ENCODE measurements at regions not wholly inside any gene's neighbourhood (a gene's known extent, or its start where the extent isn't known, plus 50 kb on each side); places are given as distances from the start of the nearest gene placed in this dataset.

DNA sequence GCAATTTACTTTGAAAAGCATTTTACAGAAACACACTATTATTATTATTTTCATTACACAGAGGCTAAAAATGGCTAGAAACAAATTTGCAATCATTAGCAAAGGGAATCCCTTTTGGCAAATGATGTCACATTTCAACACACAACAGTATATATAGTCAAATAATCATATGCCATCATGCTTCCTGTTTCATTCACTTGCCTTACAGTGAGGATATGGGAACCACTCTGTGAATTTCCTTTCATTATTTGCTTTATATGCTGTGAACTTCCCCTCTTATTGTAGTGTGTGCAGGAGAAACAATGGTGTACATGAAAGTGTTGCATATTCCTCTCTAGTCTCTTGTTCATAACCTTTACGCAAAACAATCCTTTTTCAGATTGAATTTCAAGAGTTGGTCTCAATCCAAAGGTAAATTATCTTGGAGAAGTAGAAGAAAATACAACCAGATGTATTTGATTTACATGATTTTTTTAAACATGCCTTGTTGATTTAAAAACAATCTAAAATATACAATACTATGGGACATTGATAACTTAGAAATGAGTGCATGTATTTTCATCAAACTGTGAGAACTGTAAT lies 657.3 kb downstream of the EFNB2 start:
- no peaks in the 10 kb centered on the region for H3K4me1 ChIP-seq (ENCODE audit: control insufficient read depth, low read length)
- H3K4me2 ChIP-seq (ENCODE audit: low read length): no peak overlapping the region
- no peaks in the 10 kb centered on the region for H3K9me2 ChIP-seq (replicated peaks; ENCODE audit: control insufficient read depth, low read length)
- no peaks in the 10 kb centered on the region for H3K9me3 ChIP-seq (ENCODE audit: control insufficient read depth, insufficient read depth, low read length)
- H3K27ac ChIP-seq (ENCODE audit: low read depth, low read length): no peak overlapping the region
- no peaks in the 10 kb centered on the region for H4K20me1 ChIP-seq (ENCODE audit: control insufficient read depth, insufficient read depth, low read depth, low read length)
- no peaks in the 10 kb centered on the region for H3K79me2 ChIP-seq (ENCODE audit: control insufficient read depth, low read length)
- no peak overlapping the region for H3K4me3 ChIP-seq (ENCODE audit: low read length)
- TF ChIP-seq, protein P1, sequence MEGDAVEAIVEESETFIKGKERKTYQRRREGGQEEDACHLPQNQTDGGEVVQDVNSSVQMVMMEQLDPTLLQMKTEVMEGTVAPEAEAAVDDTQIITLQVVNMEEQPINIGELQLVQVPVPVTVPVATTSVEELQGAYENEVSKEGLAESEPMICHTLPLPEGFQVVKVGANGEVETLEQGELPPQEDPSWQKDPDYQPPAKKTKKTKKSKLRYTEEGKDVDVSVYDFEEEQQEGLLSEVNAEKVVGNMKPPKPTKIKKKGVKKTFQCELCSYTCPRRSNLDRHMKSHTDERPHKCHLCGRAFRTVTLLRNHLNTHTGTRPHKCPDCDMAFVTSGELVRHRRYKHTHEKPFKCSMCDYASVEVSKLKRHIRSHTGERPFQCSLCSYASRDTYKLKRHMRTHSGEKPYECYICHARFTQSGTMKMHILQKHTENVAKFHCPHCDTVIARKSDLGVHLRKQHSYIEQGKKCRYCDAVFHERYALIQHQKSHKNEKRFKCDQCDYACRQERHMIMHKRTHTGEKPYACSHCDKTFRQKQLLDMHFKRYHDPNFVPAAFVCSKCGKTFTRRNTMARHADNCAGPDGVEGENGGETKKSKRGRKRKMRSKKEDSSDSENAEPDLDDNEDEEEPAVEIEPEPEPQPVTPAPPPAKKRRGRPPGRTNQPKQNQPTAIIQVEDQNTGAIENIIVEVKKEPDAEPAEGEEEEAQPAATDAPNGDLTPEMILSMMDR (IDR thresholded peaks at IDR 0.05; ENCODE audit: low read depth, low read length, poor library complexity, severe bottlenecking): no peak
- no peak for TF ChIP-seq EZH2phosphoT487 (IDR thresholded peaks at IDR 0.05; ENCODE audit: borderline replicate concordance, low read length)
- H3K36me3 ChIP-seq (ENCODE audit: control insufficient read depth, low read length): no peaks in the 10 kb centered on the region
- H3F3A ChIP-seq (ENCODE audit: control insufficient read depth, insufficient read depth): no peaks in the 10 kb centered on the region
- no peaks in the 10 kb centered on the region for H3K27me3 ChIP-seq (ENCODE audit: control insufficient read depth, low read length)

- no peak overlapping the region for H3K4me2 ChIP-seq (ENCODE audit: low read length)
- no peaks in the 10 kb centered on the region for H3K9me3 ChIP-seq (ENCODE audit: control insufficient read depth, insufficient read depth, low read length)
- no peaks in the 10 kb centered on the region for H3K27me3 ChIP-seq (ENCODE audit: control insufficient read depth, low read length)
- no peaks in the 10 kb centered on the region for H3F3A ChIP-seq (ENCODE audit: control insufficient read depth, insufficient read depth)
- no peaks in the 10 kb centered on the region for H3K4me1 ChIP-seq (ENCODE audit: control insufficient read depth, low read length)
- TF ChIP-seq, protein P1 (IDR thresholded peaks at IDR 0.05; ENCODE audit: low read depth, low read length, poor library complexity, severe bottlenecking): no peak
- TF ChIP-seq EZH2phosphoT487 (IDR thresholded peaks at IDR 0.05; ENCODE audit: borderline replicate concordance, low read length): no peak
- no peaks in the 10 kb centered on the region for H3K9me2 ChIP-seq (replicated peaks; ENCODE audit: control insufficient read depth, low read length)
- H3K79me2 ChIP-seq (ENCODE audit: control insufficient read depth, low read length): no peaks in the 10 kb centered on the region
- H3K27ac ChIP-seq (ENCODE audit: low read depth, low read length): no peak overlapping the region
- no peak overlapping the region for H3K4me3 ChIP-seq (ENCODE audit: low read length)
- H3K36me3 ChIP-seq (ENCODE audit: control insufficient read depth, low read length): no peaks in the 10 kb centered on the region
- H4K20me1 ChIP-seq (ENCODE audit: control insufficient read depth, insufficient read depth, low read depth, low read length): no peaks in the 10 kb centered on the region
Measured at GRCh38 chr13:105874814-105875213, 660.6 kb downstream of the EFNB2 start.

DNA sequence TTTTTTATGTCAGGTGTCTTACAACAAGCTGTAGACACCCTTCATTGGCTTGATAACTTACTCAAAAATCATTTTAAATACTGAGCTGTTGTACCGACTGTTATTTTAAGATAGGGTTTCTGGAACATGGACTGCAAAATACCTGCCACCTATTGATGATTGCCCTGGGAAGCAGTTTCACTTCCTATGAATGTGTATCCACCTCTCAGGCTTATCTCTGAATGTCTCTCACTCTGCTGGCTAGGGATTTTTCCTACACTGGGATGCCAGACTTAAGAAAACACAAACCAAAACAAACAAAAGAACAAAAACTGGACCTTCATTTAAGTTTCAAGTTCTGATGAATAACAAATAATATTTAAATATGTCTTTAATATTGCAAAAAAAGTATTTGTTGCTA lies 663.7 kb downstream of the EFNB2 start:
- H4K20me1 ChIP-seq (ENCODE audit: control insufficient read depth, insufficient read depth, low read depth, low read length): no peaks in the 10 kb centered on the region
- TF ChIP-seq, protein P1 (IDR thresholded peaks at IDR 0.05; ENCODE audit: low read depth, low read length, poor library complexity, severe bottlenecking): no peak
- no peak for TF ChIP-seq EZH2phosphoT487 (IDR thresholded peaks at IDR 0.05; ENCODE audit: borderline replicate concordance, low read length)
- H3F3A ChIP-seq (ENCODE audit: control insufficient read depth, insufficient read depth): no peaks in the 10 kb centered on the region
- H3K4me1 ChIP-seq (ENCODE audit: control insufficient read depth, low read length): no peaks in the 10 kb centered on the region
- H3K27ac ChIP-seq (ENCODE audit: low read depth, low read length): no peak overlapping the region
- H3K27me3 ChIP-seq (ENCODE audit: control insufficient read depth, low read length): no peaks in the 10 kb centered on the region
- H3K4me2 ChIP-seq (ENCODE audit: low read length): no peak overlapping the region
- no peaks in the 10 kb centered on the region for H3K79me2 ChIP-seq (ENCODE audit: control insufficient read depth, low read length)
- no peaks in the 10 kb centered on the region for H3K9me2 ChIP-seq (replicated peaks; ENCODE audit: control insufficient read depth, low read length)
- no peaks in the 10 kb centered on the region for H3K9me3 ChIP-seq (ENCODE audit: control insufficient read depth, insufficient read depth, low read length)
- no peak overlapping the region for H3K4me3 ChIP-seq (ENCODE audit: low read length)
- H3K36me3 ChIP-seq (ENCODE audit: control insufficient read depth, low read length): no peaks in the 10 kb centered on the region
